Stimulated activated CD8-positive, alpha-beta memory T cell treated with anti-CD3 and anti-CD28 coated beads, Interleukin-4, amount 100 ng/mL, for 1 hour (primary cell): ENCODE measurements at regions not wholly inside any gene's neighbourhood (a gene's known extent, or its start where the extent isn't known, plus 50 kb on each side); places are given as distances from the start of the nearest gene placed in this dataset.

Source experiments
- DNase-seq, 2 donors: peaks; one replicate each; pipeline ENCODE4 v3.0.0-alpha.2; 2020; ENCODE audit warnings: low read depth in 2 of 2, low spot score in 1 of 2

- no peak for DNase-seq
Measured at GRCh38 chr5:40066616-40067015, 613.1 kb upstream of the PTGER4 start.

GRCh38 chr5:40052808-40053207, 626.9 kb upstream of the PTGER4 start:
- DNase-seq: no peak

- no peak for DNase-seq
Measured at GRCh38 chr5:40046792-40047191, 622.0 kb upstream of the DAB2 start.

DNA sequence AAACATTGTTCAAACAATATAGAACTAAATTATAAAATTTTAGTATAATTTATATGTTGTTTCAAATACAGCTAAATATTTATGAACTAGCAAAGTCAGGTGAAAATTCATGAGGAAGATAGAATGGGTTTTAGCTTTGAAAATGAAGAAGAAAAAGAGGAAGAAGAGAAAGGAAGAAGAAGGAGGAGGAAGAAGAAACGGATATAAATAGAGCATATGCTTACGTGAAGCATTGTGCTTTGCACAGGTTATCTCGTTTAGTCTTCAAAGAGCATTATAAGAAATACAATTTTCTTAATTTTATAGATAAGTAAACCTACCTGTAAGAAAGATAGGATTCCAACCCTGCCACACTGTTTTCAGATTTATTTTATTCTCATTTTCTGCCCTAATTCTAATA, 620.6 kb upstream of the DAB2 start:
- no peak for DNase-seq

DNA sequence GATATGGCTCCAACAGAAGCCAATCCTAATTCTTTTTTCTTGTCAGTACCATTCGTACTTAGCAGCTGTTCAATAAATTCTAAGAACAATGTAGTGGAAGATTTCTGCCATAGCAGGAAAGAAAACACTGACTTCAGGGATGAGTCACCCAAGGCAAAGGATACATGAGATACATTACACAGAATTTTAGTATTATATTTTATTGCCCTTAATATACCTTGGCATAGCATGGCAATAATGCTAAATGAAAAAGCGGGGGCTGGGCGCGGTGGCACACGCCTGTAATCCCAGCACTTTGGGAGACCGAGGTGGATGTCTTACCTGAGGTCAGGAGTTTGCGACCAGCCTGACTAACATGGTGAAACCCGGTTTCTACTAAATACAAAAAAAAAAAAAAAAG, 619.1 kb upstream of the DAB2 start:
- no peak for DNase-seq

DNA sequence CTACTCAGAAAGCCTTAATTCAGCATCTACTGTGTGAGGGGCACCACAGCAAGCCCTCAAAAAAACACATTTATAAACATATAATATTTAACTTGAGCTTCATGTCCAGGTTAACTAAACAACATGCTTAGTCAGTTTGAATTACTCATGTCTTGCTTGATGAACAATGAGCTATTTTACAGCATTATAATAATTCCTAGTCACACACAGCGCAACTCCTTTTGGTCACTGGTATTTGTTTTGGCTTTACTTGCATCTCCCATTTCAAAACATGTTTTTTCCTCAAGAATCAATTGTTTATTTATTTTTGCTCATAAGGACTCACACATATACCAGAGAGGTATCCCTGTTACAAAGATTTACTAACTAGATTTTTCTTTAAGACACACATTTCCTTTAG, 616.7 kb upstream of the DAB2 start:
- no peak for DNase-seq

GRCh38 chr5:40037713-40038112, 612.9 kb upstream of the DAB2 start:
- DNase-seq: no peak

- DNase-seq: no peak
Measured at GRCh38 chr5:40034441-40034840, 609.7 kb upstream of the DAB2 start.

GRCh38 chr5:40033411-40033810, 608.6 kb upstream of the DAB2 start:
- no peak for DNase-seq

DNA sequence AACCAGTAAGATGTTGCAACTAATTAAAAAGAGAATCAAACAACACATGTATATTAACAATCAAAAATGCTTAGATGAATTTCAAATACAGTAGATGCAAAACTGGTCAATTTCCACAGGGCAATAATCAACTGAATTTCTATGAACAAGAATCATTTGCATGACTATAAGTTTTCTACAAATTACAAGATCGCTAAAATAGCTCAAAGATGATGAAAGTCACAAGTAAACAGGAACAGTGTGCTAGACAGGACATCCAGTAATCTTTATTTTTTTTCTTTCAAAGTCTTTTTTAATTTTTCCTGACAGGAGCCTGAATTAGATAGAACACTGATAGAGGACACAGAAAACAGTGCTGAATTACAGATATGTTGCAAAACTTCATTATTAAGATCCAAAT, 608.2 kb upstream of the DAB2 start:
- DNase-seq: no peak

- DNase-seq: no peak
Measured at GRCh38 chr5:40030661-40031060, 605.9 kb upstream of the DAB2 start.

- no peak for DNase-seq
Measured at GRCh38 chr5:40029711-40030495, 605.1 kb upstream of the DAB2 start.

DNA sequence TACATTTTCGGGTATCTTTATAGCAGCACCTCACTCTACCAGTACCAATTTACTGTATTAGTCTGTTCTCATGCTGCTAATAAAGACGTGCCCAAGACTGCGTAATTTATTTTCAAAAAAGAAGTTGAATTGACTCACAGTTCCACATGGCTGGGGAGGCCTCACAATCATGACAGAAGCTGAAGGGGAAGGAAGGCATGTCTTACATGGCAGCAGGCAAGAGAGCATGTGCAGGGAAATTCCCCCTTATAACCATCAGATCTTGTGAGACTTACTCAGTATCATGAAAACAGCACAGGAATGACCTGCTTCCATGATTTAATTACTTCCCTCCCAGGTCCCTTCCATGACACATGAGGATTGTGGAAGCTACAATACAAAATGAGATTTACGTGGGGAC, 602.6 kb upstream of the DAB2 start:
- DNase-seq: no peak

- DNase-seq: no peak
Measured at GRCh38 chr5:40025586-40025985, 600.8 kb upstream of the DAB2 start.

DNA sequence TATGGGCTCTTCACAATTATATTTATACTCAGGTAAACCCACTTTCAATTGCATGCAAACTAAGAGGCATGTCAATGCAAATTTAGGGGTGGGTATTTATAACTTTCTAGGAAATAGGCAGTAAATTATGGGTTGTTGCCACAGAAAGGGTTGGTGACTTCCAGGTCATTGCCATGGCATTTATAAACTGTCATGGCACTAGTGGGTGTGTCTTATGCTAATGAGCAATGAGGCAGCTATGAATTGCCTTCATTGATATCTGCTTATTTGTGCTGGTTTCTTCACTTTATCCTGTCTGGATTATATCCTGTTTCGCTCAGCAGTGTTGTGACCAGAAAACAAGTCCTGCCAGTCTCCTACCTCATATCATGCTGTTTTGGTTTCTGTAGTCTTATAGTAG, 597.3 kb upstream of the DAB2 start:
- no peak for DNase-seq

- no peak for DNase-seq
Measured at GRCh38 chr5:40021007-40021406, 596.2 kb upstream of the DAB2 start.

- no peak for DNase-seq
Measured at GRCh38 chr5:40017918-40018317, 593.1 kb upstream of the DAB2 start.

GRCh38 chr5:40017135-40017534, 592.4 kb upstream of the DAB2 start:
- DNase-seq: no peak

DNA sequence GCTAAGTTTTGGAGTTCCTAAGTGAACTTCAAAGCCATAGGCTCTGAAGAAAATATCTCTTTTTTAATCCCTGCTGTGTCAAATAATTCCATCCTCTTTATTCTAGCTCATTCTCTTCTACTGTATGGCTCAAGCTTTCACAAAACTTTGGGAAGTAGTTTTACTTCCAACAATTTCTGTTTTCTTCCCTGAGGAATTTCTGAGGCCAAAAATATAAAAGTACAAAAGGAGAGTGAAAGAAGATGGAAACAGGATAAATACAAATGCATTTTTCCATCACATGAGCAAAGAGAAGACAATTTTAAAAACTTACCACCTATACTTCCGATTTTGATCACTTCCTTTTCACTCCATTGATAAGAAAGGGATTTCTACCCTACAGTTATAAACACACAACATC, 585.7 kb upstream of the DAB2 start:
- no peak for DNase-seq

GRCh38 chr5:40006260-40006659, 581.5 kb upstream of the DAB2 start:
- DNase-seq: no peak

DNA sequence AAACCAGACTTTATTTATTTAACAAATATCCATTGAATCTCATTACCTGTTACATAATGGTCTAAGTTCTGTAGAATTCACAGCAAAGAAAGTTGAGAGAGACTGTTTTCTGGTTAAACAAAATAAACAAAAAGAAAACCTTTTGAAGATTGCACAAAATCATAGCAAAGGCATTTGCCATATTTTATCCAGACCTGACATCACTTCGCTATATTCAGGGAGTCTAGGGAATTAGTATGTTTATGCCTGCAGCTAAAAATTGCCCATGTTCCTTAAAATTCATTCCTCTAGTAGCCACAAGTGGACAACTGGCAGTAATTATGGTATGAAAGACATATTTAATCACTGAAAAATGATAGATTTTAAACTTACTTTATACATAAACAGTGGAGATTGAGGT, 577.0 kb upstream of the DAB2 start:
- DNase-seq: no peak

DNA sequence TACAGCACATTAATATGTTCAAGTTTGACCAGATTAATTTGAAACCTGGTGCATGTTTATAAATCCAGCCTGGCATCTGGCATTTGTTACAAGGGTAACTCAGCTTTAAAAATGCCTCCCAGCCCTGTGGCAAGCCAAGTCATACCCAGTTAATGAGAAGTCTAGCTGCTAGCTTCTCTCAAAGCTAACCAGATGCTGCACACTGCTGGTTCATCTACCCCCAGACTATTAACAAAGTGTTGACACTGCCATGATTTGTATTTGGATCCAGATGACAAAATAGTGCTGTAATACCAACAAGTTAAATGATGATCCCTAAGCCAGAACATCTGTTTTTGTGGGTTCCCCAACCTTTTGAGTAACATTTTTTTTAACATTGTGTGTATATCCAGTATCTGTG, 573.7 kb upstream of the DAB2 start:
- DNase-seq: no peak

- no peak for DNase-seq
Measured at GRCh38 chr5:39995990-39996389, 571.2 kb upstream of the DAB2 start.
